CD4-positive, alpha-beta T cell treated with Interleukin-12 subunit alpha and Interleukin-12 subunit beta, for 1 hour (primary cell): ENCODE measurements at regions not wholly inside any gene's neighbourhood (a gene's known extent, or its start where the extent isn't known, plus 50 kb on each side); places are given as distances from the start of the nearest gene placed in this dataset.
"Not testable (repeated sequence)": the region's sequence is repeated elsewhere in the genome, so short reads cannot be mapped to it uniquely, and the experiment has no call there.

ENCODE experiments used
- DNase-seq: peaks from one replicate; pipeline ENCODE4 v3.0.0-alpha.2; 2020

DNA sequence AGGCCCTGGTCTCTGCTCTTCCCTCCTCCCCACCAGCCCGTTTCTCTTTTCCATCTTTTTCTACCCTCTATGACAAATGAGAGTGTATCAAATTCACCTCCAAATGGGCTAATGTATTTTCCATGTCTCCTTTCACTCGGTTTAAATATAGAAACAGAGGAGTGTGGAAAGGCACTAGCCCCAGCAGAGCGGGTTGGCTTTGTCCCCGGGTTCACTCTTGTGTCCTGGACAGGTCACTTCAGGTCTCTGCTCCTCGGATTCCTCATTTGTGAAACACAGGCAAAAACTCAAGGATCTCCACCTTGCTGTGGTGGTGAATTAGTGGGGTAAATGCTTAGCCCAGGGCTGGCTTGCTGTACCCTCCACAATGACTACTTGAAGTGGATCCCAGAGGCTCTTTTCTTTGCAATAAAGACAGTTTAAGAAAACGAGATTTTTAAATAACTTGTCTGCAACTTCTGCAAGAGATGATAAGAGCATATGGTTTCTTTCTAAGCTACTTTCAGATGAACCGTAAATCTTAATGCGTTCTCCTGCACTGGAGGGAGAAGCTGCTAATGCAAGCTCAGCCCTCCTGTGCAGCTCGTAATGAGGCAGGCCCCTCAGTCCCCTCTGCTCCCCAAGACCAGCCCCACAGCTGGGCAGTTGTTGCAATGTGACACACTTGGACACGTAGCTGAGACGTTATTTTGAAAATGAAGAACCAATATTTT is 292.9 kb downstream of the THBS2 start:
- DNase-seq = no peak

DNA sequence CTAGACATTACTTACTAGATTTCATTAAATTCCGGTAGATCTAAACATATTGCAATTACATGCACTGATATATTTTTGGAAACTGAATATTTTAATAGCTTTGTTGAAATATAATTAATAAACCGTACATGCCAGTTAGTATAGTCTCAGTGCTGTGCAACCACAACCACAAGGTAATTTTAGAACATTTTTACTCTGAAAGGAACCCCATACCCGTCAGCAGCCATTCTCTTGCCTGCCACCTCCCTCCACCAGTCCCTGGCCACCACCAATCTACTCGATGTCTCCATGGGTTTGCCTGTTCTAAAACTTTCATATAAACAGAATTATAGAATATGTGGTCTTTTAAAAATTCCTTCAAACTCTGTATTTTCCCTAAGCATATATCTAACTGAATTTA is 293.9 kb downstream of the THBS2 start:
- DNase-seq = no peak

DNA sequence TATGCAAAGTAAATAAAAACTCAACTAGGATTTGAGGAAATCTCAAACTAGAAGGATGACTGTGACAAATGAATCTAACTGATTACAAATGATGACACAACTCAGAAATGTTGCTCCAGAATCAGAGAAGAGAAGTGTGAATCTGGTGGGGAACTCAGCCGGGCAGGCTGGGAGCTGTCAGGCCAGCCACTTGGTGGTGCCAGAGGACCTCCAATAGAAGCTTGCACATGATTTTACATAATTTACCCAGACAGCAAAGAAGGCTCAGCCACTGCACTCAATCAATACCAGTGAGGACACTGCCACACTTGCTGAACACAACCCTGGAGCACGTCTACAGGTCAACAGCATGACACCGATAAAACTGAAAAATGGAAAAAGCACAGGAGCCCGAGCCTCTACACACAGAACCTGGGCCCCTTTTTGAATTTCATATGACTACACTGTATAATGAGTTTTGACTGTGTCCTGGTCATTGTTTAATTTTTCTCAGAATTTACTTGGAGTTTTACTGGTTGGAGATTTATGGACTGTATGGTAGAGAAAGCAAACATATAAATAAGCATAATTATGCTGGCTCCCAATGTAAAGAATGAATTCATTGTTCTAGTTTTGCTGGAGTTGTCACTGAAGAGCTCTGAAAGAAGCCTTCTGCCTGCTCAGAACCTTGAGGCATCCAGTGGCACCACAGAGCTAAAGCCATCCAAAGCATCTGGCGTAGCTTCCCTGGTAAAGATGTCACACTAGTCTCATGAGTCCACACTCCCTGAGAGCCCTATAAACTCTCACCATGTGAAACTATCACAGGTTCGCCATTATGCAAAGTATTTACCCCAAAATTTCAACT is 296.5 kb downstream of the THBS2 start:
- peak; percentile 45 for DNase-seq

DNA sequence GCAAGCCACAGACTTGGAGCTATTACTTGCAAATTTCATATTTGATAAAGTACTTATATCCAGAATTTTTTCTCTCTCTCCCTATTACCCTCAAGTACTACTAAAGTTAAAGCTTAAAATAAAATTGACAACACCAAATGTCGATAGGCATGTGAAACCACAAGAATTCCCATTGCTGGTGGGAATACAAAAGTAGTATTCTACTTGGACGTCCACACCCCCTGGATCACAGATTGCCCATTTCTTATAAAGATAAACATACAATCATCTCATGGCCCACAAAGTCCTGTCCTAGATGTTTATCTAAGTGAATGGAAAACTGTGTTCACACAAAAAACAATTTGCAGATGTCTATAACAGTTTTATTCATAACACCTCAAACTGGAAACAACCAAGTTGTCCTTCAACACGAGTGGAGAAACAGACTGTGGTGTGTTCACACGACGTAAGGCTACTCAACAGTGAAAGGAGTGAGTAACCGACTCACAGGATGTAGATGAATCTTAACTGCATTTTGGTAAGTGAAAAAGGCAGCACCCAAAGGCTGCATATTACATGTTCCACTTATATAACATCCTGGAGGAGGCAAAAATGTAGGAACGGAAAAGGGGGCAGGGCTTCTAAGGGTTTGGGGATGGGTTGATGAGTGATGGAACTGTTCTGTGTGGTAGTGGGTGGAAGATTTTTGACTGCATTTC is 297.4 kb downstream of the THBS2 start:
- no peak for DNase-seq

DNA sequence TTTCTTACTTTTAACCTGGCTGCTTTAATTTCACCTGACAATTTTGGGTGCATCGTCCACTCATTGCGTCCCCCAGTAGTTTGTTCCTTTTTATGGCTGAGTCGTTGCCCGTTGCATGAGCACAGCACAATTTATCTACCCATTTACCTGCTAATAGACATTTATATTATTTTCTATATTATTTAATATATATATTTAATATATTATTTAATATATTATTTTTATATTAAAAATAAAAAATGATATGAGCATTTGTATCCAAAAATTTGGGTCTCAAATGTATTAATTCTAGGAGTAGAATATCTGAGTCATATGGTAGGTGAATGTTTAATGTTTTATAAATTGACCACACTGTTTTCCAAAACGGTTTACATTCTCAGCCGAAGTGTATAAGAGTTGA is 300.2 kb downstream of the THBS2 start:
- no peak for DNase-seq

DNA sequence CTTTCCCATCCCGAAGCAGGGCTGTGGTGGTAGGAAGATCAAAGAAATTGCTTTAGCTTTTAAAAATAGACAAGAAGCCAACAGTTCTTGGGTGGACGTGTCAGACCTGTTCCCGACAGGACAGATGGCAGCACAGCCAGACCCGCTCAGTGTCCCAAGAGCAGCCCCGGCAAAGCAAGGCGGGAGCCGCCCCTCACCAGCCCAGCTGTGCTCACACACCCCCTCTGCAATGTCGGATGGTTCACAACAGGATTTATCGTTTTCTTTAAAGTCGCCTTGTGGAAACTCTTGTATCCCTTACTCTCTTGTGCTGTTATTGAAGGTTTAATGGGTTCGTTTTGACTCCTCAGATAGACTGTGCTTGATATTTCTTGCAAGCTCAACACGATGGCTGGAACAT is 302.4 kb downstream of the THBS2 start:
- no peak for DNase-seq

DNA sequence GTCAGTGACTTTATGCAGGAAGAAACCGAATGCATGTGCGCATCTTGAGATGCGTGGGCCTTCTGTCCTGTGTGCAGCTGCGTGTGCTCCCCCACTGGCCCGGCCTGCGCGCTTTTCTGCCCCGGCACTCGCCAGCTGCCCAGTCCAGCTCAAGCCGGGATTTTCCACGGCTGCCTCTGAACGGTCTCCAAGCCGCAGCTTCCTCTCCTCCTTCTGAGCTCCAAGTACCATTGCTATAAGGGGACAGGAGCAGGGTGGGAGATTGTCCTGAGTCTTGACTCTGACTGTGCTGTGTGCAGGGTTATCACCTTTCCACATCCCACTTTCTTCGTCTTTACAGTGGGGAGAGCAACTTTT is 302.8 kb downstream of the THBS2 start:
- no peak for DNase-seq

DNA sequence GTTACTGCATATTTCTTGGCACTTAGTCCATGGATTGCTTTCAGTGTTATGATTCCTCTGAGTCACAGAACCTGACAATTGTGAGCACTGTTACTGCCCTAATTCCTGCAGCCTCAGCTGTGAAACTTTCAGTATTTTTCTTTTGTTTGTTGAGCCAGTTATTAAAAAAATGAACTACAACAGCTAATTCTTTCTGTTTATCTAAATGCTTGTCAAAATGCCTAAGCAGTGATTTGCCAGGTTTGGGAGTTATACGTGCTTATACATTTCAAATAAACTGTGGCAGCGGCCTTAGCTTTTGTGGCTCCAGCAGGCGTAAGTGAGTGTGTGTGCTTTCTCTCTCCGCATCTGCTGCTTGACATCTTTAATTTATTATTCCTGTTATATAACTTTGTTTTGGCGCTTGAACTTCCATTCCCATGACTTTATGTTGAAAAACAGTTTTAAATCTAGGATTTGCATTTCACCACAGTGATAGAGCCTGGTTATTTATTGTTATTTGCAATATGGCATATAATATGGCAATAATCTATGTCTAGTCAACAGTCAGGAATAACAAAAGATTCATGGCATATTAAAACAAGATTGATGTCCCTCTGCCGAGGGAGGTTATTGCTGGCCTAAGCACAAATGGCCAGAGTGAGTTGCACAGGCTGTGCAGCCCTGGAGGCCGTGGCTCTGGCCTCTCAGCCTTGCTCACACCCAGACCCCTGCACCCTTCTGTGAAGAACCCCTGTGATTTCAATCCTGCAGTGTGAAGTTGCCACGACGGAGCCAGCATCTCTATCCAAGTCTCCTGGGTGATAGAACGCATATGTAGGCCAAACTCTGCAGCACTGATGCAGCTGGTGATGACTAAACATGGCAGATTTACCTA is 303.4 kb downstream of the THBS2 start:
- no peak for DNase-seq

DNA sequence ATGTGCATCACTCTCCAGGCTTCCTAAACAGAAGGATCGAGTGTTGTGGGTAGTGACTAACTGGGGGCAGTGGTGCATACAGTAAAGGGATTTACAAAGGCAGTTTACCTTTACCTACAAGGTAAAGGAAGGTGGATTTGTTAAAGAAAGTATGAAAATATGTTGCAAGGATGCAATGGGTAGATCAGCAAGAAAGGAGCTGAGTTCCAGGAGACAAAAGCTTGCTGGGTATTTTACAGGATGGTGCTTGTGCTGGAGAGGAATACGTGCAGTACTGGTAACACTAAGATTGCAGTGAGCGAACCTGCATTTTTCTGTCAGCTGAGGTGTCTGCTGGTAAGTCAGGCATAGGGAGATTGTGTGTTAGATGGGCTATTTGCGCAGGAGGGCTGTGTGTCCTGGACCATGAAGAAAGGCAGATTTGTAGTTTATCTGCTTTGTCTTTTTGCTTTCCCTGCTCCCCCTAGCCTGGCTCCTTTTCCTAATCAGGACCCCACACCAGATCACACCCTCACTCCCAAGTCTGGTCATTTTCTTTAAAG is 304.6 kb downstream of the THBS2 start:
- DNase-seq = no peak

DNA sequence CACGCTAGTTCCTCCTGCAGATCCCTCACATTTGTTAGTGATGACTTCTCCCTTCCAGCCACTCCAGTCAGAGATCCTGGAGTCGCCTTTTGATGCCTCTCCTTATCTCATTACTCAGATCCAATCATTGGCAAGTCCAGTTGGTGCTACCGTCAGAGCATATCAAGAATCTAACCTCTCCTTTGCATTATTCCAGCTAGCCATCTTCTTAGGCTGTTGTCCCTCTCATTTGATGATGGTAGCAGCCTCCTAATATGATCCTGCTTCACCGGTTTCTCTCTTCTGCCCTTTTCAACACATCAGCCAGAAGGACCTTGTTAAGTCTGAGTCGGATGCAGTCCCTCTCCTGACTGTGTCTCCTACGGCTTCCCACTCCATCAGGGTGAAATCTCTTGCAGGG is 305.6 kb downstream of the THBS2 start:
- no peak for DNase-seq

DNA sequence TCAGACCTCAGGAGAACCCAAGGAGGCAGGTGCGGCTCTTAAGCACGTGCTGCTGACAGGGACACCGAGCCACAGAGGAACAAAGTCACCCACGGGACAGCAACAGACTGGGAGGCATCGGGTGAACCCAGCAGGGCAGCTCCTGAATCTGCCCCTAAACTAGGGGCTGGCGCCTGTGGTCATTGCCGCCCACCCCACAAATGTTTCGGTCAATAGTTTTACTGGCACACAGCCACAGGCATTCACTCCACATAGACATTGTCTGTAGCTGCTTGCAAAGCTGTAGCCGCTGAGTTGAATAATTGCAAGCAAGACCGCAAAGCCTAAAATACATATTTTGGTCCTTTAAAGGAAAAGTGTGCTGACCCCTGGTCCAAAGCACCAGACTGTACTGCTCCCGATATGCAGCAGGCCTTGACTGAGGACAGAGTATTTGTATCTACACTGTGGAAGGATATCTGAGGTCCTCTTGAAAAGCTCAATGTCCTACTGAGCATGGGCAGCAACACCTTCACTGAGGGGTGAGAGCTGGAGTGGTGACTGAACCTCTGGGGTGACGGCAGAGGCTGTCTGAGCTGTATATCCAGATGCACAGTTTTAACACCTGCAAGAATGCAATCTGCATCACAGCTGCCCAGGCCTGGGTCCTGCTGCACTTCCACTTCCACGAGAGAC is 310.3 kb downstream of the THBS2 start:
- no peak for DNase-seq

DNA sequence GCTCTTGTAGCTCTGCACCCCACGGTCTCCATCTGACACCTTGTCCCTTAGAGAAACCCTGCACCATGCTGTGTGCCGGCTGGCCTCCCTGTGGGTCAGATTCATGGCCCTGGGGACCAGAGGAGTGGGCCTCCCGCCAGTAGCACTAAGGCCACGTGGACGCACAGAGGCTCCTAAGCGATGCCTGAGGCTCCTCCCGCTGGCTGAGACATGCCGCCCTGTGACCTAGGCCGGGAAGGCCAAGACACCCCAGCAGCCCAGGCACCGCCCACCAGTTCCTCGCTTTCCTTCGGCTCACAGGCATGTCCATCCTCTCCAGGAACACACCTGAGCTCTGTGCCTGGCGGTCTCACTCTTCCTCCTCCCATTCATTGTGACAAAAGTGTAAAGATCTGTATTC is 311.0 kb downstream of the THBS2 start:
- no peak for DNase-seq

DNA sequence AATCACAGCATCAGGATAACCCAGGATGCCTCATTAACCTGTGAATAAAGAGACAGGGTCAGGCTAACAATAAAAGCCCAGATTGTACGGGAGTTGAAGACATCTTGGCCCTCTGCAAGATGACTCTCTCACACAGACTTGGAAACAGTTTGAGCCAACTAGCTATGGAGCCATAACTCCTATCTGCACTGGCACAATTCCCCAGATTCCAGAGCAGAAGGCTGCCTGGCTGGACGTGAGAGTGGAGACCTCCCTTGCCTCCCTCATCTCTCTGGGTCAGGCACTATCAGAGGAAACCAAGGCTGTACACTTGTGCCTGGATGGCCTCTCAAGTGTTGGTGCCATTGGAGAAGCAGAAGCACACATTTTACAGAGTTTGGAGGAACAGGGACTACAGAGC is 312.6 kb downstream of the THBS2 start:
- no peak for DNase-seq

DNA sequence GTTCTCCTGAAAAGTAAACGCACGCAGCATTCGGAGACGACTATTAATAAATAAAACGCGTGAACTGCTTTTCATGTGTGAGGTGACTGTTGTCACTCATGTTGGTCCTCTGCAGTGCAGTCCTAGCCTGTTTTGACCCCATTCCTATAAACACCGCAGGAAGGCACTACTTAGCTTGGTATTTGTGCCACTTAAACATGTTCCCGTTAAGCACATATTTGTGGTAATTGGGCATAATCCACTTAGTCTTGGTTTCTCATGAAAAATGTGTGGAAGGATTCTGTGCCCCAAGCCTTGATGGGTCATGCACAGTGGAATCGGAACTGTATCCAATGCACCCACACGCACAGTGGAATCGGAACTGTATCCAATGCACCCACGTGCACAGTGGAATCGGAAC is 313.9 kb downstream of the THBS2 start:
- DNase-seq = no peak

DNA sequence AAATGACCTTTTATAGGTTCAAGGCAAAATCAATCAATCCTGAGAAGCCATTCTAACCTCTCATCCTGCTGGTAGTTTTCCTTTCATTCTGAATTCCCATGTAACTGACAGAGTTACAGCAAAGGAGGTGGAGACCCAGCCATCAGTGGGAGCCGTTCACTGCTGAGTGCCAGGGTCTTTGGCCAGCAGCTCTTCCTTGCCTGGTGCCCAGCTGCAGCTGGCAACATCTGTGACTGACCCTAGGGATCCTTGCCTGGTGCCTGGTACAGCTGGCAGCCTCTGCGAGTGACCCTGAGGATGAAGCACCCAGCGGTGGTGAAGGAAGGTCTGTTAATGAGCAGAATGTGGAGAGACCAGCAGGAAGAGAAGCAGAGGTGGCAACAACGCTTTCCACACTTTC is 314.6 kb downstream of the THBS2 start:
- no peak for DNase-seq

DNA sequence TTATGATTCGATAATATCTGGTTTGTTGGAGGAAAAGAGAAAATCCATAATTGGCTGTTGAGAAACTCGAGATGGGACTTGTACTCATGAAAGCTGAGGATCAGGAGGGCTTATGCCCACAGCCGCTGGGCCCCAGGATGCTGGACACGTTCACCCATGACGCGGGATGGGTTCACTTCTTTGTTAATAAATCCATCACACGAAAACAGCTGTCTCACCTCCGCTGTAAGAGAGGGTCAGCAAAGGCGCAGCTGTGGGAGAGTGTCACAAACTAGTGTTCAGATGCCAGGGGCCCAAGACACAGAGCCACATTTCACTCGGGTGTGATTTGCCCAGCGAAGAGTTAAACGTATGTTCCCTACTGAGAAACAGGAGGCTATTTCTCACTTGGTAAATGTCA is 315.1 kb downstream of the THBS2 start:
- no peak for DNase-seq

DNA sequence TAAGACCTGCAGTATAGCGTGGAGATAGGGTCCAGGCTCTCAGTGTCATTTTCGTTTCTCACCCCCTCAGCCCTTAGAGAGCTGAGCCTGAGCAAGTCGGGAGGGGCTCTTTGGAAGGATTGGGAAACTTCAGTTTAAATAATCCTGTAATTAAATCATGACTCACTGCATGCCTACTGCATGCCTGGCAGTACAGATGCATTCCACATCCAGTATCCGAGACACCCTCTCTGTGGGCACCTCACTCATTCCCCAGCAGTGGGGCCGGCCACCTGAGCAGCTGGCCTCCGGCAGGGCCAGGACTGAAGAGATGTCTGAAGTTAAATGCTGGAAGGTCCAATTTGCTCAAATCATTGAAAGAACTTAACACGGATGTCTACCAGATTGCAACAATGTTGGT is 316.6 kb downstream of the THBS2 start:
- DNase-seq = no peak

DNA sequence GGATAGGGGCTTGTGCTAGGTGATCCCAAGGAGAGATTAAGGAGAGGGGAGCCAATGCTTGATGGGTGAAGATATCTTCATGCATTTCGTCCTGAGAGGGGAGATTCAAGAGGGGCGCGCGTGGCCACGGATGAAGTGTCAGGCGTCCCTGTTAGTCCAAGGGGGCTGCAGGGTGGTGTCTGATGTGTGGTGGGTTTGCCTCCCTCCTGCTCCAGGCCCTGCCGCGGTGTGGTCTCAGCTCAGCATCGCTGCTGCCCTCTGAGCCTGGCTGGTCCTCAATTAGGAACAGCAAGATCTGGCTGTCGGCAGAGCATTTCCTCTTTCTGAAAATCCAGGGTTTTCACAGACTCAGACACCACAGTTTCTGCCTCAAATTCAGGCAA is 318.0 kb downstream of the THBS2 start:
- DNase-seq = no peak

DNA sequence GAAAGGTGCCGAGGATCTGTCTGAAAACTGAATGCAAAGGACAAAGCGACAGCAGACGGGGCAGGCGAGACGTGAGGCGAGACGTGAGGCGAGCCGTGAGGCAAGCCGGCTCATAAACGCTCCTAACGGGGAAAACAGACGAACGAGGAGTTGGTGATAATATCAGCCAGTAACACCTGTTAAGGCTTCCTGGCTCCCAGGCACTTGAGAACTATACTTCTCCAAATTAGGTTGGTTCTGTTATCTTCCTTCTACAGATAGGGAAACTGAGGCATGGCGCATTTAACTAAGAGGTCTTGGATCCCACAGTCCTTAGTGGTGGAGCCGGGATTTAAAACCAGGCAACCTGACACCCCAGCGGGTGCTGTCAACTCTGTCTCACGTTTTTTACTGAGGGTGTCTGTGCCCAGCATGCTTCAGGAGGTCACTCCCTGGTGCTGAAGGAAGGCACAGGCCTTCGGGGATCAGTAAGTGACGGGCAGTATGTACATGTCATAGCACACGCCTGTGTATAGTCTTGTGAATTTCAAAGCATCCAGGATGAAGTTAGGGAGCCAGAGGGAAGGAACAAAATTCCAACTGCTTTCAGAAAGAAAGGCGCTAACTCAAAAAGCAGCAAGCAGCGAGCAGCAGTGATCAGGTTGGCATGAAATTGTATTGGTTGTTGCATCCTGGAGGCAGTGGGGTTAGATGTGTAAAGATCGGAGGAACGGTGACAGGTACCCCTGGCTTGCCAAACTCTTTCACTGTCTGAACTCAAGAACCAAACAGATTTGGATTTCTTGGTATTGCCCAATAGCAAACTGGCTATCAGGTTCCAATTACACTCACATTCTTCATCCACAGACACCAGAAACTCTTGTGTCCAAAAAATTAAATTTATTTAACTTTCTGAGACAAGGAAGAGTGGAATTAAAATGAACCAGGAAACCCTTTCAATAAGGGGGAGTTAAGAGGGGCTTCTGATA is 318.7 kb downstream of the THBS2 start:
- DNase-seq = no peak

DNA sequence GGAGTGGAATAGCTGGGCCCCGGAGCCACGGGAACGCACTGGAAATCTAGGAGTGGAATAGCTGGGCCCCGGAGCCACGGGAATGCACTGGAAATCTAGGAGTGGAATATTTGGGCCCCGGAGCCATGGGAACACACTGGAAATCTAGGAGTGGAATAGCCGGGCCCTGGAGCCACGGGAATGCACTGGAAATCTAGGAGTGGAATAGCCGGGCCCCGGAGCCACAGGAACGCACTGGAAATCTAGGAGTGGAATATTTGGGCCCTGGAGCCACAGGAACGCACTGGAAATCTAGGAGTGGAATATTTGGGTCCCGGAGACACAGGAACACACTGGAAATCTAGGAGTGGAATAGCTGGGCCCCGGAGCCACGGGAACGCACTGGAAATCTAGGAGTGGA is 321.5 kb downstream of the THBS2 start:
- DNase-seq = not testable (repeated sequence)

DNA sequence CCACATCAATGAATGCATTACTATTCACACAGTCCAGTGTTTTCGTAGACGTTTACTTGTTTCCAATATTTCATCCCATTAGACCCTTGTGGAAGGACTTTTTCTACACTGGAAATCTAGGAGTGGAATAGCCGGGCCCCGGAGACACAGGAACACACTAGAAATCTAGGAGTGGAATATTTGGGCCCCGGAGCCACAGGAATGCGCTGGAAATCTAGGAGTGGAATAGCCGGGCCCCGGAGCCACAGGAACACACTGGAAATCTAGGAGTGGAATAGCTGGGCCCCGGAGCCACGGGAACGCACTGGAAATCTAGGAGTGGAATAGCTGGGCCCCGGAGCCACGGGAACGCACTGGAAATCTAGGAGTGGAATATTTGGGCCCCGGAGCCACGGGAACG is 322.6 kb downstream of the THBS2 start:
- DNase-seq = not testable (repeated sequence)
